ENCODE measurements at regions not wholly inside any gene's neighbourhood (a gene's known extent, or its start where the extent isn't known, plus 50 kb on each side); places are given as distances from the start of the nearest gene placed in this dataset.

GRCh38 chr13:73479856-73480255 is 421.1 kb downstream of the KLF5 start:
- Histone ChIP-seq H3K9me2 (replicated peaks; ENCODE audit: insufficient read depth, low read length) (no peaks in the 10 kb centered on the region), H3K4me1 (ENCODE audit: low read length) (no peaks in the 10 kb centered on the region), H3K27me3 (ENCODE audit: low read length) (0 out of 2 replicates have a peak, but pooled peaks cover 3% of the 10 kb centered on the region), H3K27ac (ENCODE audit: low read length) (no peak overlapping the region), H3K9ac (ENCODE audit: low read length) (no peak overlapping the region), H3K9me3 (ENCODE audit: low read length) (no peaks in the 10 kb centered on the region), H3K4me2 (ENCODE audit: low read depth, low read length, poor library complexity, severe bottlenecking) (no peak overlapping the region), H3K4me3 (ENCODE audit: low read length) (no peak overlapping the region), H3K36me3 (ENCODE audit: insufficient read depth, low read length) (no peaks in the 10 kb centered on the region), H3K79me2 (ENCODE audit: low read length) (no peaks in the 10 kb centered on the region), H2AFZ (ENCODE audit: low read length) (no peak overlapping the region), H4K20me1 (ENCODE audit: insufficient read depth, low read depth, low read length) (no peaks in the 10 kb centered on the region)
- no peak for DNase-seq

GRCh38 chr13:73479351-73479750 is 420.5 kb downstream of the KLF5 start:
- no peak overlapping the region for H3K4me3 ChIP-seq (ENCODE audit: low read length)
- H3K4me2 ChIP-seq (ENCODE audit: low read depth, low read length, poor library complexity, severe bottlenecking): no peak overlapping the region
- H3K36me3 ChIP-seq (ENCODE audit: insufficient read depth, low read length): no peaks in the 10 kb centered on the region
- no peaks in the 10 kb centered on the region for H3K4me1 ChIP-seq (ENCODE audit: low read length)
- no peaks in the 10 kb centered on the region for H3K9me3 ChIP-seq (ENCODE audit: low read length)
- no peaks in the 10 kb centered on the region for H3K9me2 ChIP-seq (replicated peaks; ENCODE audit: insufficient read depth, low read length)
- no peak overlapping the region for H2AFZ ChIP-seq (ENCODE audit: low read length)
- H3K9ac ChIP-seq (ENCODE audit: low read length): no peak overlapping the region
- H3K27me3 ChIP-seq (ENCODE audit: low read length): 0 out of 2 replicates have a peak, but pooled peaks cover 3% of the 10 kb centered on the region
- no peaks in the 10 kb centered on the region for H4K20me1 ChIP-seq (ENCODE audit: insufficient read depth, low read depth, low read length)
- H3K79me2 ChIP-seq (ENCODE audit: low read length): no peaks in the 10 kb centered on the region
- DNase-seq: no peak
- no peak overlapping the region for H3K27ac ChIP-seq (ENCODE audit: low read length)

GRCh38 chr13:73477441-73477840 is 418.6 kb downstream of the KLF5 start:
- H3K9ac ChIP-seq (ENCODE audit: low read length): no peak overlapping the region
- 0 out of 2 replicates have a peak, but pooled peaks cover 3% of the 10 kb centered on the region for H3K27me3 ChIP-seq (ENCODE audit: low read length)
- H3K4me1 ChIP-seq (ENCODE audit: low read length): no peaks in the 10 kb centered on the region
- DNase-seq: no peak
- H4K20me1 ChIP-seq (ENCODE audit: insufficient read depth, low read depth, low read length): no peaks in the 10 kb centered on the region
- H3K4me2 ChIP-seq (ENCODE audit: low read depth, low read length, poor library complexity, severe bottlenecking): no peak overlapping the region
- no peaks in the 10 kb centered on the region for H3K79me2 ChIP-seq (ENCODE audit: low read length)
- H3K36me3 ChIP-seq (ENCODE audit: insufficient read depth, low read length): no peaks in the 10 kb centered on the region
- no peak overlapping the region for H3K27ac ChIP-seq (ENCODE audit: low read length)
- no peaks in the 10 kb centered on the region for H3K9me3 ChIP-seq (ENCODE audit: low read length)
- H3K9me2 ChIP-seq (replicated peaks; ENCODE audit: insufficient read depth, low read length): no peaks in the 10 kb centered on the region
- no peak overlapping the region for H3K4me3 ChIP-seq (ENCODE audit: low read length)
- H2AFZ ChIP-seq (ENCODE audit: low read length): no peak overlapping the region

- H2AFZ ChIP-seq (ENCODE audit: low read length): no peak overlapping the region
- H3K27me3 ChIP-seq (ENCODE audit: low read length): no peaks in the 10 kb centered on the region
- no peak overlapping the region for H3K4me3 ChIP-seq (ENCODE audit: low read length)
- H3K79me2 ChIP-seq (ENCODE audit: low read length): no peaks in the 10 kb centered on the region
- no peaks in the 10 kb centered on the region for H3K4me1 ChIP-seq (ENCODE audit: low read length)
- no peaks in the 10 kb centered on the region for H3K9me2 ChIP-seq (replicated peaks; ENCODE audit: insufficient read depth, low read length)
- H3K27ac ChIP-seq (ENCODE audit: low read length): no peak overlapping the region
- DNase-seq: no peak
- no peaks in the 10 kb centered on the region for H3K9me3 ChIP-seq (ENCODE audit: low read length)
- no peak overlapping the region for H3K4me2 ChIP-seq (ENCODE audit: low read depth, low read length, poor library complexity, severe bottlenecking)
- H3K9ac ChIP-seq (ENCODE audit: low read length): no peak overlapping the region
- H3K36me3 ChIP-seq (ENCODE audit: insufficient read depth, low read length): no peaks in the 10 kb centered on the region
- H4K20me1 ChIP-seq (ENCODE audit: insufficient read depth, low read depth, low read length): no peaks in the 10 kb centered on the region
Observed at GRCh38 chr13:73473016-73473415, 414.2 kb downstream of the KLF5 start.

- Histone ChIP-seq H3K9me2 (replicated peaks; ENCODE audit: insufficient read depth, low read length) (no peaks in the 10 kb centered on the region), H3K27ac (ENCODE audit: low read length) (no peak overlapping the region), H3K79me2 (ENCODE audit: low read length) (no peaks in the 10 kb centered on the region), H3K4me3 (ENCODE audit: low read length) (no peak overlapping the region), H2AFZ (ENCODE audit: low read length) (no peak overlapping the region), H3K27me3 (ENCODE audit: low read length) (no peaks in the 10 kb centered on the region), H3K9ac (ENCODE audit: low read length) (no peak overlapping the region), H3K4me1 (ENCODE audit: low read length) (no peaks in the 10 kb centered on the region), H3K36me3 (ENCODE audit: insufficient read depth, low read length) (no peaks in the 10 kb centered on the region), H3K4me2 (ENCODE audit: low read depth, low read length, poor library complexity, severe bottlenecking) (no peak overlapping the region), H3K9me3 (ENCODE audit: low read length) (no peaks in the 10 kb centered on the region), H4K20me1 (ENCODE audit: insufficient read depth, low read depth, low read length) (no peaks in the 10 kb centered on the region)
- no peak for DNase-seq
Observed at GRCh38 chr13:73467125-73467524, 408.3 kb downstream of the KLF5 start.

GRCh38 chr13:73466561-73466960 is 407.8 kb downstream of the KLF5 start:
- Histone ChIP-seq H3K4me3 (ENCODE audit: low read length) (no peak overlapping the region), H3K9ac (ENCODE audit: low read length) (no peak overlapping the region), H3K4me2 (ENCODE audit: low read depth, low read length, poor library complexity, severe bottlenecking) (no peak overlapping the region), H3K27ac (ENCODE audit: low read length) (no peak overlapping the region), H3K9me3 (ENCODE audit: low read length) (no peaks in the 10 kb centered on the region), H3K4me1 (ENCODE audit: low read length) (no peaks in the 10 kb centered on the region), H3K27me3 (ENCODE audit: low read length) (no peaks in the 10 kb centered on the region), H4K20me1 (ENCODE audit: insufficient read depth, low read depth, low read length) (no peaks in the 10 kb centered on the region), H3K79me2 (ENCODE audit: low read length) (no peaks in the 10 kb centered on the region), H2AFZ (ENCODE audit: low read length) (no peak overlapping the region), H3K36me3 (ENCODE audit: insufficient read depth, low read length) (no peaks in the 10 kb centered on the region), H3K9me2 (replicated peaks; ENCODE audit: insufficient read depth, low read length) (no peaks in the 10 kb centered on the region)
- DNase-seq: no peak

GRCh38 chr13:73465617-73465971 is 406.8 kb downstream of the KLF5 start:
- Histone ChIP-seq H3K4me2 (ENCODE audit: low read depth, low read length, poor library complexity, severe bottlenecking) (no peak overlapping the region), H3K79me2 (ENCODE audit: low read length) (no peaks in the 10 kb centered on the region), H3K4me3 (ENCODE audit: low read length) (no peak overlapping the region), H4K20me1 (ENCODE audit: insufficient read depth, low read depth, low read length) (no peaks in the 10 kb centered on the region), H3K9me3 (ENCODE audit: low read length) (no peaks in the 10 kb centered on the region), H3K9me2 (replicated peaks; ENCODE audit: insufficient read depth, low read length) (no peaks in the 10 kb centered on the region), H3K27me3 (ENCODE audit: low read length) (no peaks in the 10 kb centered on the region), H2AFZ (ENCODE audit: low read length) (no peak overlapping the region), H3K27ac (ENCODE audit: low read length) (no peak overlapping the region), H3K4me1 (ENCODE audit: low read length) (no peaks in the 10 kb centered on the region), H3K36me3 (ENCODE audit: insufficient read depth, low read length) (no peaks in the 10 kb centered on the region), H3K9ac (ENCODE audit: low read length) (no peak overlapping the region)
- DNase-seq: no peak

- no peak overlapping the region for H3K27ac ChIP-seq (ENCODE audit: low read length)
- no peak for DNase-seq
- no peak overlapping the region for H2AFZ ChIP-seq (ENCODE audit: low read length)
- no peak overlapping the region for H3K4me3 ChIP-seq (ENCODE audit: low read length)
- H3K9me2 ChIP-seq (replicated peaks; ENCODE audit: insufficient read depth, low read length): no peaks in the 10 kb centered on the region
- no peaks in the 10 kb centered on the region for H3K4me1 ChIP-seq (ENCODE audit: low read length)
- H3K9me3 ChIP-seq (ENCODE audit: low read length): no peaks in the 10 kb centered on the region
- no peaks in the 10 kb centered on the region for H4K20me1 ChIP-seq (ENCODE audit: insufficient read depth, low read depth, low read length)
- no peaks in the 10 kb centered on the region for H3K27me3 ChIP-seq (ENCODE audit: low read length)
- no peak overlapping the region for H3K4me2 ChIP-seq (ENCODE audit: low read depth, low read length, poor library complexity, severe bottlenecking)
- no peaks in the 10 kb centered on the region for H3K79me2 ChIP-seq (ENCODE audit: low read length)
- H3K36me3 ChIP-seq (ENCODE audit: insufficient read depth, low read length): no peaks in the 10 kb centered on the region
- no peak overlapping the region for H3K9ac ChIP-seq (ENCODE audit: low read length)
Observed at GRCh38 chr13:73464758-73465616, 406.2 kb downstream of the KLF5 start.
